Hematopoietic multipotent progenitor cell treated with erythropoietin and hydrocortisone succinate and interleukin-3 and kit ligand, for 6 days (in vitro differentiated cells): ENCODE measurements at regions not wholly inside any gene's neighbourhood (a gene's known extent, or its start where the extent isn't known, plus 50 kb on each side); places are given as distances from the start of the nearest gene placed in this dataset.
A peak's percentile ranks its signal among the peaks of the same experiment; 100 is the strongest.

Experiments
- DNase-seq: peaks from one replicate; pipeline ENCODE4 v3.0.0-alpha.2; 2015

- no peak for DNase-seq
Measured at GRCh38 chr3:459311-459670, 262.7 kb downstream of the CHL1 start.

- DNase-seq, result no peak
Measured at GRCh38 chr3:461006-461405, 264.4 kb downstream of the CHL1 start.

- no peak for DNase-seq
Measured at GRCh38 chr3:462851-463250, 266.3 kb downstream of the CHL1 start.

- no peak for DNase-seq
Measured at GRCh38 chr3:463252-464192, 267.0 kb downstream of the CHL1 start.

GRCh38 chr3:464255-464654 is 267.7 kb downstream of the CHL1 start:
- DNase-seq, result no peak

GRCh38 chr3:468172-468571 is 271.6 kb downstream of the CHL1 start:
- DNase-seq, result peak; percentile 14

- no peak for DNase-seq
Measured at GRCh38 chr3:473033-473800, 276.7 kb downstream of the CHL1 start.

- DNase-seq, result no peak
Measured at GRCh38 chr3:474828-475227, 278.3 kb downstream of the CHL1 start.

- DNase-seq, result no peak
Measured at GRCh38 chr3:480070-480469, 283.5 kb downstream of the CHL1 start.

GRCh38 chr3:481111-481510 is 284.5 kb downstream of the CHL1 start:
- no peak for DNase-seq

- peak; percentile 1 for DNase-seq
Measured at GRCh38 chr3:481680-482079, 285.1 kb downstream of the CHL1 start.

- DNase-seq, result no peak
Measured at GRCh38 chr3:482479-482878, 285.9 kb downstream of the CHL1 start.

- DNase-seq, result no peak
Measured at GRCh38 chr3:484341-484740, 287.8 kb downstream of the CHL1 start.

- no peak for DNase-seq
Measured at GRCh38 chr3:487614-488013, 291.1 kb downstream of the CHL1 start.

GRCh38 chr3:492586-493316 is 296.2 kb downstream of the CHL1 start:
- DNase-seq, result no peak

- no peak for DNase-seq
Measured at GRCh38 chr3:494190-494589, 297.6 kb downstream of the CHL1 start.

- DNase-seq, result no peak
Measured at GRCh38 chr3:498487-498886, 301.9 kb downstream of the CHL1 start.

- no peak for DNase-seq
Measured at GRCh38 chr3:499001-499761, 302.6 kb downstream of the CHL1 start.

- no peak for DNase-seq
Measured at GRCh38 chr3:502486-502885, 305.9 kb downstream of the CHL1 start.

- DNase-seq, result no peak
Measured at GRCh38 chr3:513301-513700, 316.7 kb downstream of the CHL1 start.

GRCh38 chr3:514192-514591 is 317.6 kb downstream of the CHL1 start:
- no peak for DNase-seq

- DNase-seq, result no peak
Measured at GRCh38 chr3:519026-519425, 322.5 kb downstream of the CHL1 start.

GRCh38 chr3:522888-523287 is 326.3 kb downstream of the CHL1 start:
- no peak for DNase-seq
